GM12878 (cell line): ENCODE measurements at regions not wholly inside any gene's neighbourhood (a gene's known extent, or its start where the extent isn't known, plus 50 kb on each side); places are given as distances from the start of the nearest gene placed in this dataset.
"Not testable (repeated sequence)": the region's sequence is repeated elsewhere in the genome, so short reads cannot be mapped to it uniquely, and the experiment has no call there.

Experiments used
- ATAC-seq: fragments of 200-7000 bp; cut with Tn5 transposase; 3 replicates; pipeline ENCODE4 v1.9.1; 2020; ENCODE audit warnings: mild to moderate bottlenecking, moderate library complexity
- BruUV-seq: library from RNA; stranded (reverse); fragments of 400-500 nt; replicated peaks from 2 replicates; lab custom pipeline; 2021; lab: Mats Ljungman, UMichigan
- CTCF ChIA-PET: fragments of 300-600 bp; sonication (Branson Sonifier 250); formaldehyde crosslinking; extraction: SDS; loops from one replicate; lab custom pipeline; 2021; ENCODE audit warnings: inconsistent platforms; lab: Yijun Ruan, JAX
- POLR2A ChIA-PET: fragments of 350-600 bp; formaldehyde crosslinking; extraction: SDS; loops from one replicate; lab custom pipeline; 2021; ENCODE audit warnings: inconsistent platforms; lab: Charles Lee
- RAD21 ChIA-PET: fragments of 300-600 bp; sonication (Branson Sonifier 250); formaldehyde crosslinking; loops from one replicate; lab custom pipeline; 2023; ENCODE audit warnings: antibody characterized with exemption; ENCODE audit not compliant: unreplicated experiment; lab: Charles Lee
- SMC1A ChIA-PET: fragments of 300-600 bp; sonication (Branson Sonifier 250); formaldehyde crosslinking; loops from one replicate; lab custom pipeline; 2023; ENCODE audit not compliant: unreplicated experiment, uncharacterized antibody; lab: Charles Lee
- DNase-seq: peaks from one replicate; pipeline ENCODE4 v3.0.0-alpha.2; 2011; ENCODE audit warnings: low read depth, low spot score
- FAIRE-seq: peaks from 3 replicates; lab custom pipeline; 2011; peaks lifted over from hg19 to GRCh38; lab: Jason Lieb, UNC
- H2AFZ ChIP-seq: 2 replicates; pipeline ENCODE4 v1.6.0; 2011; ENCODE audit warnings: low read depth, low read length, control low read depth; ENCODE audit not compliant: control insufficient read depth
- H3K27ac ChIP-seq: 2 replicates; pipeline ENCODE4 v1.5.1; 2011; ENCODE audit warnings: control low read depth; ENCODE audit not compliant: control insufficient read depth, insufficient read depth
- H3K27me3 ChIP-seq, 2 experiments: replicated peaks in 1 of 2; 2 replicates each; pipeline versions ENCODE4 v1.6.0 to v1.6.1; 2011; ENCODE audit warnings: low read length in 1 of 2; ENCODE audit not compliant: control insufficient read depth in 2 of 2, insufficient read depth in 2 of 2
- H3K36me3 ChIP-seq, 2 experiments: 2 replicates each; pipeline ENCODE4 v1.5.1; 2011; ENCODE audit warnings: low read length in 1 of 2; ENCODE audit not compliant: control insufficient read depth in 2 of 2, insufficient read depth in 2 of 2
- H3K4me1 ChIP-seq: 2 replicates; pipeline ENCODE4 v1.6.1; 2011; ENCODE audit warnings: mild to moderate bottlenecking, low read length, moderate library complexity, mixed read lengths; ENCODE audit not compliant: control insufficient read depth, insufficient read depth
- H3K4me2 ChIP-seq: 2 replicates; pipeline ENCODE4 v1.6.0; 2011; ENCODE audit warnings: control low read depth; ENCODE audit not compliant: control insufficient read depth, insufficient read depth
- H3K4me3 ChIP-seq: fragments of 200-600 bp; sonication (generic); 2 replicates; pipeline ENCODE4 v1.5.1; 2016
- H3K79me2 ChIP-seq: 2 replicates; pipeline ENCODE4 v1.6.0; 2011; ENCODE audit warnings: low read length; ENCODE audit not compliant: control insufficient read depth, insufficient read depth
- H3K9ac ChIP-seq: 2 replicates; pipeline ENCODE4 v1.8.0; 2011; ENCODE audit warnings: low read length, control low read depth, mixed read lengths; ENCODE audit not compliant: control insufficient read depth, insufficient read depth
- H3K9me3 ChIP-seq: replicated peaks from 3 replicates; pipeline ENCODE4 v1.5.1; 2011; ENCODE audit warnings: mild to moderate bottlenecking, low read length; ENCODE audit not compliant: control insufficient read depth, insufficient read depth
- H4K20me1 ChIP-seq: 2 replicates; pipeline ENCODE4 v1.6.0; 2011; ENCODE audit not compliant: control insufficient read depth, insufficient read depth
- ATF7 ChIP-seq: fragments of 450-650 bp; IDR thresholded peaks from 2 replicates; pipeline ENCODE4 v1.6.1; 2016; ENCODE audit warnings: low read depth, mild to moderate bottlenecking
- BHLHE40 ChIP-seq, 2 experiments: fragments of 450-650 bp in 1 of 2; IDR thresholded peaks; 2 replicates each; pipeline ENCODE4 v1.6.1; 2011 to 2017; ENCODE audit warnings: low read depth in 2 of 2, borderline replicate concordance in 1 of 2, improper control_type of control experiment in 1 of 2, low read length in 1 of 2, mild to moderate bottlenecking in 1 of 2
- BMI1 ChIP-seq: fragments of 450-650 bp; IDR thresholded peaks from 2 replicates; pipeline ENCODE4 v1.6.1; 2016; ENCODE audit warnings: mild to moderate bottlenecking, moderate library complexity, borderline replicate concordance
- CHD2 ChIP-seq: IDR thresholded peaks from 2 replicates; pipeline ENCODE4 v1.6.1; 2011; ENCODE audit warnings: low read depth, low read length, improper control_type of control experiment, borderline replicate concordance
- HDAC6 ChIP-seq: fragments of 200-600 bp; sonication (generic); IDR thresholded peaks from one replicate; pipeline ENCODE4 v1.8.0; 2017; ENCODE audit warnings: antibody characterized with exemption; ENCODE audit not compliant: unreplicated experiment
- HDGF ChIP-seq: fragments of 450-650 bp; IDR thresholded peaks from 2 replicates; pipeline ENCODE4 v1.6.1; 2016; ENCODE audit warnings: antibody characterized with exemption
- IKZF2 ChIP-seq, 2 experiments: fragments of 450-650 bp; IDR thresholded peaks; 2 replicates each; pipeline ENCODE4 v1.6.1; 2017; ENCODE audit warnings: mild to moderate bottlenecking in 2 of 2, moderate library complexity in 2 of 2
- JUNB ChIP-seq: IDR thresholded peaks from 2 replicates; pipeline ENCODE4 v1.6.1; 2016; ENCODE audit warnings: antibody characterized with exemption, mild to moderate bottlenecking
- MTA2 ChIP-seq: fragments of 450-650 bp; IDR thresholded peaks from 2 replicates; pipeline ENCODE4 v1.6.1; 2016; ENCODE audit warnings: low read depth, mild to moderate bottlenecking, moderate library complexity
- NR2F1 ChIP-seq: fragments of 450-650 bp; conservative IDR thresholded peaks from 2 replicates; pipeline ENCODE4 v1.6.1; 2017; ENCODE audit warnings: mild to moderate bottlenecking
- POLR2A ChIP-seq: IDR thresholded peaks from 2 replicates; pipeline ENCODE4 v1.6.1; 2011; ENCODE audit warnings: low read depth, mild to moderate bottlenecking, low read length
- SMAD1 ChIP-seq: fragments of 450-650 bp; IDR thresholded peaks from 2 replicates; pipeline ENCODE4 v1.6.1; 2018; ENCODE audit warnings: mild to moderate bottlenecking, low read depth; ENCODE audit not compliant: partially characterized antibody
- TBL1XR1 ChIP-seq: IDR thresholded peaks from 2 replicates; pipeline ENCODE4 v1.6.1; 2012; ENCODE audit warnings: low read depth, low read length, improper control_type of control experiment
- ZNF687 ChIP-seq: fragments of 450-650 bp; IDR thresholded peaks from 2 replicates; pipeline ENCODE4 v1.6.1; 2017; ENCODE audit warnings: mild to moderate bottlenecking, moderate library complexity
- WGBS: methylation state at CpG from one replicate; pipeline ENCODE4 v1.1.6; 2016; ENCODE audit warnings: low lambda C conversion rate; ENCODE audit not compliant: insufficient replicate concordance, insufficient coverage; ENCODE audit errors: missing lambda C conversion rate; 5-methylcytosine and 5-hydroxymethylcytosine counted together
- in situ Hi-C: fragments of 300-500 bp; cut with MboI; formaldehyde crosslinking; loops from 9 replicates; pipeline ENCODE4 v1.14.3; 2018; ENCODE audit warnings: mixed read lengths
- intact Hi-C: fragments of 100-400 bp; cut with micrococcal nuclease; formaldehyde crosslinking; loops from one replicate; pipeline ENCODE4 v1.14.2; 2022; ENCODE audit not compliant: unreplicated experiment

GRCh38 chr15:84143753-84144314, 91.7 kb upstream of the GOLGA6L4 start (continued):
- no peak for TF ChIP-seq ZNF687
- TF ChIP-seq BMI1, result peak; percentile 60; the same call in 1 of the 2 replicates
- TF ChIP-seq SMAD1, result peak; percentile 24
- no peak for TF ChIP-seq CHD2
- TF ChIP-seq HDAC6, result no peak
- peak; percentile 63 to 69 for TF ChIP-seq IKZF2 (IDR thresholded peaks at IDR 0.05)
- TF ChIP-seq POLR2A, result no peak
- TF ChIP-seq JUNB, result peak; percentile 39
- TF ChIP-seq MTA2, result peak; percentile 98
- TF ChIP-seq HDGF, result 0 out of 2 replicates have a peak, but pooled peaks have one; percentile 44
- TF ChIP-seq BHLHE40 (IDR thresholded peaks at IDR 0.05; ENCODE audit: borderline replicate concordance in 1 of 2, low read depth in 2 of 2, low read length in 1 of 2), result peak in 1 of 2 experiments; percentile 60; a peak in 2 of 4 replicates
- TF ChIP-seq ATF7, result peak; percentile 97
- TF ChIP-seq TBL1XR1, result no peak
- peak; percentile 44; the same call in 1 of the 2 replicates for TF ChIP-seq NR2F1

- SMC1A ChIA-PET, result interaction anchor here (0.8 kb wide), 1 partner anchor 1222 kb away, joined by 3 read pairs; no protein-coding TSS in a partner anchor
- RAD21 ChIA-PET, DNase-seq, H3K27me3 ChIP-seq, POLR2A ChIA-PET, CTCF ChIA-PET, BruUV-seq, H3K27ac ChIP-seq, H3K4me2 ChIP-seq, in situ Hi-C loops, H2AFZ ChIP-seq, H3K9ac ChIP-seq, H4K20me1 ChIP-seq, ATAC-seq, FAIRE-seq, intact Hi-C loops, H3K4me1 ChIP-seq, H3K79me2 ChIP-seq, H3K9me3 ChIP-seq, H3K4me3 ChIP-seq, H3K36me3 ChIP-seq: not testable (repeated sequence)
- 24% methylated on average over 8 of the region's 8 CpGs for WGBS
Observed at GRCh38 chr15:84144946-84145345, 90.6 kb upstream of the GOLGA6L4 start.

GRCh38 chr15:84146299-84146698, 89.3 kb upstream of the GOLGA6L4 start:
- H3K36me3 ChIP-seq, DNase-seq, H3K27me3 ChIP-seq, H3K4me3 ChIP-seq, H3K9me3 ChIP-seq, H3K9ac ChIP-seq, H3K79me2 ChIP-seq, H3K4me1 ChIP-seq, RAD21 ChIA-PET, H3K4me2 ChIP-seq, in situ Hi-C loops, ATAC-seq, CTCF ChIA-PET, POLR2A ChIA-PET, FAIRE-seq, H3K27ac ChIP-seq, BruUV-seq, H4K20me1 ChIP-seq, intact Hi-C loops, SMC1A ChIA-PET, H2AFZ ChIP-seq: not testable (repeated sequence)
- WGBS, result 26% methylated on average over 3 of the region's 3 CpGs
